HG03196 (cell line): ENCODE measurements at regions not wholly inside any gene's neighbourhood (a gene's known extent, or its start where the extent isn't known, plus 50 kb on each side); places are given as distances from the start of the nearest gene placed in this dataset.

Source experiments
- ATAC-seq: cut with Tn5 transposase; IDR thresholded peaks from one replicate; pipeline ENCODE4 v1.9.1; 2021; ENCODE audit not compliant: unreplicated experiment

- ATAC-seq: no peak
These were observed 368.4 kb upstream of the MIR17HG start for GRCh38 chr13:90979059-90979458.

GRCh38 chr13:90984756-90985155 is 362.7 kb upstream of the MIR17HG start:
- no peak for ATAC-seq

- ATAC-seq: no peak
These were observed 352.5 kb upstream of the MIR17HG start for GRCh38 chr13:90995001-90995400.

- ATAC-seq: no peak
These were observed 351.9 kb upstream of the MIR17HG start for GRCh38 chr13:90995614-90996013.

GRCh38 chr13:90997951-90998350 is 349.5 kb upstream of the MIR17HG start:
- no peak for ATAC-seq

- no peak for ATAC-seq
These were observed 348.1 kb upstream of the MIR17HG start for GRCh38 chr13:90999401-90999800.

GRCh38 chr13:91001371-91001770 is 346.1 kb upstream of the MIR17HG start:
- no peak for ATAC-seq

GRCh38 chr13:91014696-91015095 is 332.8 kb upstream of the MIR17HG start:
- no peak for ATAC-seq

GRCh38 chr13:91017031-91017668 is 330.3 kb upstream of the MIR17HG start:
- peak; percentile 99 for ATAC-seq

GRCh38 chr13:91017669-91018053 is 329.8 kb upstream of the MIR17HG start:
- ATAC-seq: no peak

- no peak for ATAC-seq
These were observed 326.9 kb upstream of the MIR17HG start for GRCh38 chr13:91020461-91021034.

- no peak for ATAC-seq
These were observed 323.2 kb upstream of the MIR17HG start for GRCh38 chr13:91024157-91024792.

- ATAC-seq: no peak
These were observed 322.0 kb upstream of the MIR17HG start for GRCh38 chr13:91025442-91025841.

GRCh38 chr13:91031508-91031907 is 316.0 kb upstream of the MIR17HG start:
- no peak for ATAC-seq

- ATAC-seq: no peak
These were observed 315.4 kb upstream of the MIR17HG start for GRCh38 chr13:91032104-91032503.

GRCh38 chr13:91036886-91037285 is 310.6 kb upstream of the MIR17HG start:
- no peak for ATAC-seq

- no peak for ATAC-seq
These were observed 304.6 kb upstream of the MIR17HG start for GRCh38 chr13:91042870-91043269.

- ATAC-seq: no peak
These were observed 302.0 kb upstream of the MIR17HG start for GRCh38 chr13:91045351-91046034.

- ATAC-seq: no peak
These were observed 300.7 kb upstream of the MIR17HG start for GRCh38 chr13:91046715-91047327.

GRCh38 chr13:91050970-91051369 is 296.5 kb upstream of the MIR17HG start:
- ATAC-seq: no peak

GRCh38 chr13:91052876-91053275 is 294.6 kb upstream of the MIR17HG start:
- ATAC-seq: no peak
